ENCODE measurements at regions not wholly inside any gene's neighbourhood (a gene's known extent, or its start where the extent isn't known, plus 50 kb on each side); places are given as distances from the start of the nearest gene placed in this dataset.
"Not testable (repeated sequence)": the region's sequence is repeated elsewhere in the genome, so short reads cannot be mapped to it uniquely, and the experiment has no call there.

GRCh38 chr19:31537902-31538301 is 188.7 kb upstream of the TSHZ3 start:
- not testable (repeated sequence) for TF ChIP-seq CTCF (IDR thresholded peaks at IDR 0.05; ENCODE audit: poor library complexity); EZH2 (IDR thresholded peaks at IDR 0.05; ENCODE audit: borderline replicate concordance)
